Liver (tissue), 7 donors: ENCODE measurements at regions not wholly inside any gene's neighbourhood (a gene's known extent, or its start where the extent isn't known, plus 50 kb on each side); places are given as distances from the start of the nearest gene placed in this dataset.

Source experiments
- DNase-seq: peaks from one replicate; pipeline ENCODE4 v3.0.0-alpha.2; 2017; ENCODE audit warnings: low spot score
- H3K27ac ChIP-seq, 2 donors: one replicate each; pipeline ENCODE4 v1.7.0; 2013; ENCODE audit warnings: inconsistent platforms in 2 of 2, low read length in 2 of 2, control low read depth in 1 of 2, low read depth in 1 of 2, mild to moderate bottlenecking in 1 of 2
- H3K27me3 ChIP-seq, 4 donors: one replicate each; pipeline versions ENCODE4 v1.6.1 to v1.7.0; 2013; ENCODE audit warnings: low read length in 3 of 4, inconsistent platforms in 1 of 4, mild to moderate bottlenecking in 1 of 4, moderate library complexity in 1 of 4; ENCODE audit not compliant: control insufficient read depth in 4 of 4, insufficient read depth in 4 of 4
- H3K36me3 ChIP-seq, 4 donors: one replicate each; pipeline versions ENCODE4 v1.6.1 to v1.7.0; 2013; ENCODE audit warnings: low read length in 3 of 4, mild to moderate bottlenecking in 3 of 4, low read depth in 1 of 4, moderate library complexity in 1 of 4; ENCODE audit not compliant: control insufficient read depth in 4 of 4, insufficient read depth in 3 of 4
- H3K4me1 ChIP-seq, 4 donors: one replicate each; pipeline versions ENCODE4 v1.6.1 to v1.7.0; 2013; ENCODE audit warnings: low read length in 3 of 4, mild to moderate bottlenecking in 3 of 4, moderate library complexity in 1 of 4; ENCODE audit not compliant: control insufficient read depth in 4 of 4, insufficient read depth in 4 of 4
- H3K4me3 ChIP-seq, 3 donors: one replicate each; pipeline versions ENCODE4 v1.6.1 to v1.7.0; 2013; ENCODE audit warnings: low read length in 3 of 3, control low read depth in 1 of 3, low read depth in 1 of 3, mild to moderate bottlenecking in 1 of 3
- H3K9ac ChIP-seq, 2 donors: one replicate each; pipeline ENCODE4 v1.7.0; 2013; ENCODE audit warnings: low read length in 2 of 2, mild to moderate bottlenecking in 2 of 2, moderate library complexity in 2 of 2, control low read depth in 1 of 2, low read depth in 1 of 2
- H3K9me3 ChIP-seq, 4 donors: one replicate each; pipeline versions ENCODE4 v1.6.1 to v1.7.0; 2013; ENCODE audit warnings: low read length in 3 of 4; ENCODE audit not compliant: control insufficient read depth in 4 of 4
- ATF3 ChIP-seq: IDR thresholded peaks from 2 replicates; pipeline ENCODE4 v1.6.1; 2016; ENCODE audit warnings: antibody characterized with exemption
- CTCF ChIP-seq: fragments of 150-350 bp; IDR thresholded peaks from 2 replicates; pipeline ENCODE4 v1.5.1; 2017; ENCODE audit warnings: improper control_type of control experiment, low read depth, low read length; ENCODE audit not compliant: missing input control
- EGR1 ChIP-seq, 2 donors: IDR thresholded peaks; 2 replicates each; pipeline ENCODE4 v1.6.1; 2016 to 2018; ENCODE audit warnings: antibody characterized with exemption in 2 of 2, low read depth in 2 of 2
- FOXA1 ChIP-seq: IDR thresholded peaks from 2 replicates; pipeline ENCODE4 v1.6.1; 2016; ENCODE audit warnings: antibody characterized with exemption
- FOXA2 ChIP-seq: IDR thresholded peaks from 2 replicates; pipeline ENCODE4 v1.6.1; 2016; ENCODE audit warnings: antibody characterized with exemption
- GABPA ChIP-seq, 2 donors: IDR thresholded peaks in 1 of 2; conservative IDR thresholded peaks in 1 of 2; 2 replicates each; pipeline ENCODE4 v1.6.1; 2016; ENCODE audit warnings: antibody characterized with exemption in 2 of 2, mild to moderate bottlenecking in 1 of 2, moderate library complexity in 1 of 2
- HNF4A ChIP-seq, 2 donors: conservative IDR thresholded peaks; 2 replicates each; pipeline ENCODE4 v1.6.1; 2016; ENCODE audit warnings: antibody characterized with exemption in 2 of 2, mild to moderate bottlenecking in 2 of 2
- HNF4G ChIP-seq: IDR thresholded peaks from 2 replicates; pipeline ENCODE4 v1.6.1; 2016; ENCODE audit warnings: antibody characterized with exemption
- JUND ChIP-seq, 2 donors: IDR thresholded peaks; 2 replicates each; pipeline ENCODE4 v1.6.1; 2016; ENCODE audit warnings: antibody characterized with exemption in 2 of 2
- NR2F2 ChIP-seq: IDR thresholded peaks from 2 replicates; pipeline ENCODE4 v1.6.1; 2016; ENCODE audit warnings: antibody characterized with exemption
- RAD21 ChIP-seq, 2 donors: IDR thresholded peaks; 2 replicates each; pipeline ENCODE4 v1.6.1; 2016; ENCODE audit warnings: antibody characterized with exemption in 2 of 2, mild to moderate bottlenecking in 2 of 2
- RXRA ChIP-seq, 2 donors: IDR thresholded peaks; 2 replicates each; pipeline ENCODE4 v1.6.1; 2017 to 2018; ENCODE audit warnings: antibody characterized with exemption in 2 of 2, mild to moderate bottlenecking in 1 of 2
- SP1 ChIP-seq: IDR thresholded peaks from 2 replicates; pipeline ENCODE4 v1.6.1; 2018; ENCODE audit warnings: antibody characterized with exemption, mild to moderate bottlenecking
- TAF1 ChIP-seq: conservative IDR thresholded peaks from 2 replicates; pipeline ENCODE4 v1.6.1; 2016; ENCODE audit warnings: antibody characterized with exemption, mild to moderate bottlenecking
- YY1 ChIP-seq: IDR thresholded peaks from 2 replicates; pipeline ENCODE4 v1.6.1; 2016; ENCODE audit warnings: antibody characterized with exemption, mild to moderate bottlenecking
- ZBTB33 ChIP-seq: IDR thresholded peaks from 2 replicates; pipeline ENCODE4 v1.6.1; 2016; ENCODE audit warnings: antibody characterized with exemption
- TF ChIP-seq, protein P1 (sequence below): IDR thresholded peaks from 2 replicates; pipeline ENCODE4 v1.6.1; 2016; ENCODE audit warnings: antibody characterized with exemption
- TF ChIP-seq, protein P2 (sequence below): IDR thresholded peaks from 2 replicates; pipeline ENCODE4 v1.6.1; 2016; ENCODE audit warnings: antibody characterized with exemption, mild to moderate bottlenecking
- donor health status: healthy.
- donor health status: healthy.
- donor health status: healthy.
- donor health status: healthy.

GRCh38 chr1:98030483-98030882 lies 109.6 kb upstream of the DPYD start:
- H3K9me3 ChIP-seq, result no peaks in the 10 kb centered on the region
- peaks cover 0 to 3% (median 0%) of the 10 kb centered on the region in 4 donors for H3K27me3 ChIP-seq
- H3K9ac ChIP-seq, result no peak overlapping the region
- TF ChIP-seq HNF4G, result no peak
- TF ChIP-seq JUND (IDR thresholded peaks at IDR 0.05), result no peak
- TF ChIP-seq CTCF, result no peak
- no peak for TF ChIP-seq YY1
- no peak for TF ChIP-seq EGR1 (IDR thresholded peaks at IDR 0.05; ENCODE audit: low read depth in 2 of 2)
- no peak for TF ChIP-seq RAD21 (IDR thresholded peaks at IDR 0.05)
- TF ChIP-seq TAF1, result no peak
- TF ChIP-seq, protein P1, sequence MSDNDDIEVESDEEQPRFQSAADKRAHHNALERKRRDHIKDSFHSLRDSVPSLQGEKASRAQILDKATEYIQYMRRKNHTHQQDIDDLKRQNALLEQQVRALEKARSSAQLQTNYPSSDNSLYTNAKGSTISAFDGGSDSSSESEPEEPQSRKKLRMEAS, result no peak
- no peak for TF ChIP-seq SP1
- TF ChIP-seq, protein P2, sequence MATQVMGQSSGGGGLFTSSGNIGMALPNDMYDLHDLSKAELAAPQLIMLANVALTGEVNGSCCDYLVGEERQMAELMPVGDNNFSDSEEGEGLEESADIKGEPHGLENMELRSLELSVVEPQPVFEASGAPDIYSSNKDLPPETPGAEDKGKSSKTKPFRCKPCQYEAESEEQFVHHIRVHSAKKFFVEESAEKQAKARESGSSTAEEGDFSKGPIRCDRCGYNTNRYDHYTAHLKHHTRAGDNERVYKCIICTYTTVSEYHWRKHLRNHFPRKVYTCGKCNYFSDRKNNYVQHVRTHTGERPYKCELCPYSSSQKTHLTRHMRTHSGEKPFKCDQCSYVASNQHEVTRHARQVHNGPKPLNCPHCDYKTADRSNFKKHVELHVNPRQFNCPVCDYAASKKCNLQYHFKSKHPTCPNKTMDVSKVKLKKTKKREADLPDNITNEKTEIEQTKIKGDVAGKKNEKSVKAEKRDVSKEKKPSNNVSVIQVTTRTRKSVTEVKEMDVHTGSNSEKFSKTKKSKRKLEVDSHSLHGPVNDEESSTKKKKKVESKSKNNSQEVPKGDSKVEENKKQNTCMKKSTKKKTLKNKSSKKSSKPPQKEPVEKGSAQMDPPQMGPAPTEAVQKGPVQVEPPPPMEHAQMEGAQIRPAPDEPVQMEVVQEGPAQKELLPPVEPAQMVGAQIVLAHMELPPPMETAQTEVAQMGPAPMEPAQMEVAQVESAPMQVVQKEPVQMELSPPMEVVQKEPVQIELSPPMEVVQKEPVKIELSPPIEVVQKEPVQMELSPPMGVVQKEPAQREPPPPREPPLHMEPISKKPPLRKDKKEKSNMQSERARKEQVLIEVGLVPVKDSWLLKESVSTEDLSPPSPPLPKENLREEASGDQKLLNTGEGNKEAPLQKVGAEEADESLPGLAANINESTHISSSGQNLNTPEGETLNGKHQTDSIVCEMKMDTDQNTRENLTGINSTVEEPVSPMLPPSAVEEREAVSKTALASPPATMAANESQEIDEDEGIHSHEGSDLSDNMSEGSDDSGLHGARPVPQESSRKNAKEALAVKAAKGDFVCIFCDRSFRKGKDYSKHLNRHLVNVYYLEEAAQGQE, result no peak
- TF ChIP-seq NR2F2, result no peak
- TF ChIP-seq GABPA (IDR thresholded peaks at IDR 0.05 in 1 of 2, conservative IDR thresholded peaks at IDR 0.05 in 1 of 2), result no peak
- TF ChIP-seq FOXA2, result no peak
- no peak for TF ChIP-seq ATF3
- no peak for TF ChIP-seq FOXA1
- TF ChIP-seq ZBTB33, result no peak
- no peak for TF ChIP-seq RXRA (IDR thresholded peaks at IDR 0.05)
- TF ChIP-seq HNF4A (conservative IDR thresholded peaks at IDR 0.05), result no peak
- no peak for DNase-seq
- H3K36me3 ChIP-seq, result no peaks in the 10 kb centered on the region
- H3K27ac ChIP-seq, result no peak overlapping the region
- no peak overlapping the region for H3K4me3 ChIP-seq
- H3K4me1 ChIP-seq, result no peaks in the 10 kb centered on the region
